CD4-positive, alpha-beta T cell treated with Interleukin-12 subunit alpha and Interleukin-12 subunit beta, for 1 hour (primary cell): ENCODE measurements at regions not wholly inside any gene's neighbourhood (a gene's known extent, or its start where the extent isn't known, plus 50 kb on each side); places are given as distances from the start of the nearest gene placed in this dataset.
"Not testable (repeated sequence)": the region's sequence is repeated elsewhere in the genome, so short reads cannot be mapped to it uniquely, and the experiment has no call there.

ENCODE experiments used
- DNase-seq: peaks from one replicate; pipeline ENCODE4 v3.0.0-alpha.2; 2020

DNA sequence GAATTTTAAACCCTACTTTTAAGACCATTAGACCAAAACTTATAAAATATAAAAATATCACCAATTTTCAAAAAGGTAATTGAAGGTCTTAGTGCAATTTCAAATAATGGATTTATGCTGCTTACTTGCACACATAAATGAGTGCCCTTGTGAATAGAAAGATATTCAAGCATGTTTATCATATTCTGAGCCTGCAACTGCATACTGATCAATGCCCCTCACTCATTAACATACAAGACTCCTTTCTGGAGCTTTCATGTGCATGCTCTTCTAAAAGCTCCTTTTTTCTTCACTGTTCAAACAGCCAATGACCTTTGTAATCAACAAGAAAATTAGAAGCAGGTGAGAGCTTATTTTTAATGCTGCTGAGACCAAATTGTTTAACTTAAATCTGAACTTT, 1139.3 kb downstream of the HACE1 start:
- no peak for DNase-seq

DNA sequence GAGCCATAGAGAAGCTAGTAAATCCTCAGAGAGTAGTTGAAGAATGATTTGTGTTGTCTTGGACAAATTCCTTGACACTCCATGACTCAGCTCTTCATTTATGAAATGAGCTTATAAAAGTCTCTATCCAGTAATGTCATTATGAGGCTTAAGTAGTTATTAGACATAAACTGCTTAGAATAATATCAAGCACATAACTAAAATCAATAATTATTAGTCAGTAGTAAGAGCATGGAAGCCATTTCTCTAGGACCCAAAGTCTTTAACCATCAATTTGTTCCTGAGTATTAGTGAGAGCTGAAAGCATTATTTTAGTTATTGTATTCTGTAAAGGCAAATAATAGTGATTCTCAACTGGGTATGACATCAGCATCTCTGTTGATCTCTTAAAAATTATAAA, 1140.2 kb downstream of the HACE1 start:
- DNase-seq = no peak

DNA sequence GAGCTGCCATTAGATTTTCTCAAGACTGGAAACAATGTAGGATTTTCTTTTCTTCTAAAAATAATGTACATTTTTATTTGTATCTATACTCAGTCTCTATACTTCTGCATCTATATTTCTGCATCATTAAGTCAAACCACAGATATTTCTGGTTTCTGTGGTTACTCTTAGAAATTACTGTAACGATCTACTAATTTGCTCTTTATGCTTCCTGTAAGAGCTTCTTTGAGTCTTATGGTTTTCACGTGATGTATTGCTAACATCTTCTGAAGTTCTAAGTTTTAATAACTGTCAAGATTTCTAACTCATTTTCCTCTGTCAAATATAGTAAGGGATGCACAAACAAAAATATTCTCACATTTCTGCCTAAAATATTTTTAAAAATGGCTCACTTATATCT, 1144.5 kb downstream of the HACE1 start:
- DNase-seq = no peak

DNA sequence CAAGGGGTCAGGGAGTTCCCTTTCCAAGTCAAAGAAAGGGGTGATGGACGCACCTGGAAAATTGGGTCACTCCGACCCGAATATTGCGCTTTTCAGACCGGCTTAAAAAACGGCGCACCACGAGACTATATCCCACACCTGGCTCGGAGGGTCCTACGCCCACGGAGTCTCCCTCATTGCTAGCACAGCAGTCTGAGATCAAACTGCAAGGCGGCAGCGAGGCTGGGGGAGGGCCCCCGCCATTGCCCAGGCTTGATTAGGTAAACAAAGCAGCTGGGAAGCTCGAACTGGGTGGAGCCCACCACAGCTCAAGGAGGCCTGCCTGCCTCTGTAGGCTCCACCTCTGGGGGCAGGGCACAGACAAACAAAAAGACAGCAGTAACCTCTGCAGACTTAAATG, 1150.5 kb downstream of the HACE1 start:
- not testable (repeated sequence) for DNase-seq

DNA sequence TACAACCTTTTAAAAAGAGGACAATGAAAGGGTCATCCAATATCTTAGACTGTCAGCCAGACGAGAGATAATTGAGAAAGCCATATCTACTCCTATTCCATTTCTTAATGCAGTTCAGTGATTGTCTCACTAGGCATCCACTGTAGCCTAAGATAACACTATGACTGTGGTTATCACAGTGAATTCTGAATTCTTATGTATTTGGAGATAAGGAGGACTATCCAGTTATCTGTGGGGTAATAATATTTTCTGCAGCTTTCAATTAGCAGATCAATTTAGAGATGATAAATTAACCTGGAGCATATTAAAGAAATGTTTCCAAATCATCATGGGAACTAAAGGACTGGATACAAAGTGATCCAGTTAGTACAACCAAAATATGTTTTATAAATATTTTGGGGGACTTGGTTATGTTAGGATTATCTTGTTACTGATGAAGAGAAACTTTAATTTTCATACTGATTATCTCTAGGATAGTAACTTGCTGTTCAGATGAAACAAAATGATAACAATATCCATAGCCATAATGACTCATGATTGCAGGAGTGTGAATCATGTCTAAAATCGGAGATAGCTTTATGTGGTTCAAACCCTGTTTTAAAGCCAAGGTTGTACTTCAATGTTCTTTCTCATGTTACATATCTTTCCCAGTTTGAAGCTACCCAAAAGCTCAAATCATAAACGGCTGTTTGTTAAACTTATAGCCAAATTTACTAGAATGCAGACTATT, 1152.0 kb downstream of the HACE1 start:
- no peak for DNase-seq

DNA sequence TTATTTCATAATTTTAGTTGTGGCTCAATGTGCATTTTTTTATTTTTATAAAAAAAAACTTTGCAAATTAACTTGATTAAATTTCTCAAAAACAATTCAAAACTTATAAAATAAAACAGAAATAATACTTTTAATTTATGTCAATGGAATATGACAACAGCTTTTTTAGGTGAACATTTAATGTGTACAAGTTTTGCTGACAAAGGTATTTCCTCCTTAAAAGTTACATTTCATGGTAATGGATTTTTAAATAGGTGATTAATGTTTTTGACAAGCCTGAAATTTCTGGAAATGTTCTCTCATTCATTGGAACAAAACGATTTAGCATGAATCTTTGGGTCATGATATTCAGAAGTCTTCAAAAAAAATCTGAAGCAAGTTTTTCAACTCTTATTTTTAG, 1160.0 kb downstream of the HACE1 start:
- no peak for DNase-seq

DNA sequence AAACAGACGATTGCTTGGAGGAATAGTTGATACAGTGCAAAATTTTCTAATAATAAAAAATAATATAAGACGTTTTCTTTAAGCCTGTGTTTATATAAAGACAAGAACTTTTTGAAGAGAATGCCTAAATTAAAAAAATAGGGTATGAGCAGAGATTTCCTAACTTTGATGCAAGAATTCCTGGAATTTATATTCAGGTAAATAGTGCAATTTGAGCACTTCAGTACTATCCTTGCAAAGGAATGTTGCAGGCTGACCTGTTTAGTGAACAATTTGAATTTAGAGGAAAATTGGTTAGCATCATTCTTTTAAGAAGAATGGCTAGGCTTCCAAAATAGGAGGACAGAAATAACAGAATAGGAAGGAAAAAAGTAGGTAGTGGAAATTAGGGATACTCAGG, 1172.3 kb downstream of the HACE1 start:
- DNase-seq = no peak

DNA sequence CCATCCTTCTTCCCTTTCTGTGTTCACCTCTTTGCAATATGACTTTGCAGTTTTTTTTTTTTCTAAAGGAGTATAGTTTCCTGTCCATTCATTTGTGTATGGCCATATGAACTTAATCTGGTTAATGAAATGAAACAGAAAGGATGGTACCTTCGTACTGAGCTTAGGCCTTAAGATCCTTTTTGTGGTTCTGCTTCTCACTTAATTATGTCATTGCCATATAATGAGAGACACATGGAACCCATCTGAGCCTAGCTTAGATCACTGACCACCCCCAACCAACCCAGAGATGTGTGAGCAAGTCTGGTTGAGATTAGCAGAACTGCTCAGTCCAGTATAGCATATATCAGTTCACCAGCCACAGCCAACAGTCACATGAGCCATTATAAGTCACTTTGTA, 1179.6 kb downstream of the HACE1 start:
- no peak for DNase-seq

DNA sequence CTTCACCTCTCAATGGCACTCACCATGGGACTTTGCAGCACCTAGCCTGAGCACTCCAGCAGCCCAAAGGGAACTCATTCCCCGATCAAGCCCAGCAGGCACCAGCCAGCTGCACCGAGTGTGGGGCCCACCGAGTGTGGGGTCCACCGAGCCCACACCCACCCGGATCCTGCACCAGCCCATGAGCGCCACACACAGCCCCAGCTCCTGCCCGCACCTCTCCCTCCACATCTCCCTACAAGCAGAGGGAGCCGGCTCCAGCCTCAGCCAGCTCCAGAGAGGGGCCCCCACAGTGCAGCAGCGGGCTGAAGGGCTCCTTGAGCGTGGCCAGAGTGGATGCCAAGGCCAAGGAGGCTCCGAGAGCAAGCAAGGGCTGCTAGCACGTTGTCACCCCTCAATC, 1182.4 kb downstream of the HACE1 start:
- no peak for DNase-seq

DNA sequence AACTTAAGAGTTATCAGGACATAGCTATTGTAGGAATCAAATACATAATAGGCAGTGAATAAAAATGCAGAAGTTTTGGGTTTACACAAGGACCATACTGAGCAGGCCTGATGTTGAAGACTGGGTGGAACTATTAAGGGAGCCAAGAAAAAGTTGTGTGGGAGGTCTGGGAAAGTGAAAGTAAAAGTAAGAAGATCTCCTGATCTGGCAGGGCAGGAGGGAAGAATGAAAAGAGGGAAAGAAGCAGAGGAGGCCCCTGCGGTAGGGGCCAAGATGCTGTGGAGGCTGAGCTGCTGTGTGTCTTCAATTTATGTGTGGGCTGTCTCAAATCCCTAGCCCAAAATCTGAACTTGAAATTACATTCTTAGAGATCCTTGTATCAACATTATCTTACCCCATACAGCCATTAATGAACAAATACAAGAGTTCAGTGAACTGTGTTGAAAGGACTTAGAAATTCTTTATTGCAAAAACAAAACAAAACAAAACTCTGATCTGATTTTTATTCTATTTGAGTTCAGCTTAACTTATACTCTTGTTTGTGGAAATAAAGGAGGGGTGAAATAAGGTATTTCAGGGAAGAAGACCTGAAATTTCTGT, 1183.8 kb downstream of the HACE1 start:
- no peak for DNase-seq

DNA sequence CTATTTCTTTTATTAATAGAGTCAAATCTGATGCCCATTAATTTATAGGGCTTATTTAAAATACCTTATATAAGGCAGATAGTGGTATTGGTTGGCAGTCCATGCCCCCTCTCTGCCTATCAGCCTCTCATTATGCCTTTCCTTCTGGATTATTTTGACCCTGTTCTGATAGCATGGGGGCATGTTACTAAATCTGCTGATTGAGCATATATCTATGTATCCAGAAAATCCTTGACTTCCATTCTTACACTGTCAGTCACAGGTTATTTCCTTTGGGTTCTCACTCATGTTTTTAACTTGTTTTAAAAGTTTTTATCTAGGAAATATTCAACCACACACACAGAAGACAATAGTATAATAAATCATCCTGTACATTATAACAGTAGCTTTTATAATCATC, 1184.9 kb downstream of the HACE1 start:
- DNase-seq = no peak

DNA sequence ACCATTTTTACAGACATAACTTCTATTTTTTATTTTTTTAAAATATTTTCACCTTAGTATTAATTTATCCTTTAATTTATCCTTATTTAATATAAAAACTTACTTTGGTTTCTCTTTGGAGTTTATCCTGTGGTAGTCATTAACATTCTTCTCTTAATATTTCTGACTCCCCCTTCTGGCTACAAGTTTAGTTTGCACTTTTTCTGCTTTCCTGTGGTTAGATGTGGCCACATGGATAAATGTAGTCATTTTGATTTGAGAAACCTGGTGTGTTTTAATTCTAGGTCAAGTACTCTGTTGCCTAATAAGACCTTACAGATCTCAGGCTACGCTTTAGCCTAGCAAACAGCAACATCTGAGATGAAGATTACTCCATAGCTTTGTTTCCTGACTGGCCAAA, 1187.5 kb downstream of the HACE1 start:
- no peak for DNase-seq

DNA sequence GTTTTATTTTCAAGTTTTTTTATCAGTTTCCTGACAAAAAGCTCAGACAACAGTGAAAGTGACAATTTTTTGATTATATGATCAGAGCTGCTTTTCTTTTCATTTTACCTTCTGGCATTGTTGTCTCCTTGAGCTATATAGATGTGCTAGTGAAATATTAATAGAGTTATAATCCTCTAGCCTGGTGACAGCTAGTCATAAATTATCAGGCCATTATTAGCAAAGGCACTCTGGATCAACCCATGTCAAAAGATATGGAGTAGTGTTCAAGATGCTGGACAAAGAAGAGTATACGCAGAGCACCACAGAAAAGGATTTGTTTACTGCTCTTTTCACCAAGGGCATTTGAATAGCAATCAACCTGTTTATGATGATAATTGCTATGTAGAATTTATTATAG, 1230.1 kb downstream of the HACE1 start:
- DNase-seq = no peak

DNA sequence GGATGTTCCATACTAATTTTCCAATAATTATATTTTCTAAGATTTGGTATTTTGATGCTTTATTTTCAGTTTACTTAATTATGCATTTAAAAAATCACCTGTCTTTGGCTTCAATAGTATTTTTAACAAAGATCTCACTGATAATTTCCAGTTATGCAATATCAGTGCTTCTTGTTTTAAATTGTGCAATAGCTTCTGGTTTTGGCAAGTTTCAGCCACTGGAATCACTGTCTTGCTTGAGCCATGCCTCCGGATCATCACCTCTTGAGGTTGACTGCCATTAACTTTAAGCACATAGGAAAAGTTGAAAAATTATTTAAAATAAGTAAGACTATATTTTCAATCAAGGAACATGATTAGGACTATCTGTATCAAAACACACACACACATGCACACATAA, 1242.1 kb downstream of the HACE1 start:
- DNase-seq = no peak

DNA sequence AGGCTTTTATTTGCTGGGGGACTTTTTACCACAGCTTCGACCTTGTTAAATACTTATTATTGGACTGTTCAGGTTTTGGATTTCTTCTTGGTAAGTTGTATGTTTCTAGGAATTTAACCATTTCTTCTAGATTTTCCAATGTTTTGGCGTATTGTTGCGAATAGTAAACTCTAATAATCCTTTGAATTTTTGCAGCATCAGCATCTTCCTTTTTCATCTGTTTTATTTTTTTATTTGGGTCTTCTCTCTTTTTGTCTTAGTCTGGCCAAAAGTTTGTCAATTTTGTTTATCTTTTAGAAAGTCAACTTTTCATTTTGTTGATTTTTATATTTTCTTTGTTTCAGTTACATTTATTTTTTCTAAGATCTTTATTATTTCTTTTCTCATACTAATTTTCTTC, 1272.0 kb downstream of the HACE1 start:
- DNase-seq = no peak

DNA sequence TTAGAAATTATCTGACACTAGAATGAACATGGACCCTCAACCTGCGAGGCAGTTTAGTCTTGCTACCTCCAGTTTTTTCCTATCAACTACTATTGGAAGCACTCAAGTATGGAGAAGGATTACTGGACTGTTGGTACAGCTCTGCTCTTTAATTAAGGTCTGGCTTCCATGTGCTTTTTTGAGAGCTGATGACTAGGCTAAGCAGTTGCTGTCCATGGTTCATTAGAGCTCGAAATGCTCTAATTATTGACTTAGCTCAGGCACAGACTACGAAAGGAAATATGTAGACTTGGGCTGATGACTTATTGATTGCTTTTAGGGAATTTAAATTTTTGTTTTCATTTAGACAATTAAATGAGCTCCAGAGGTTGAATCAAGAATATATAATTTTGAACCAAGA, 1281.6 kb downstream of the HACE1 start:
- no peak for DNase-seq

DNA sequence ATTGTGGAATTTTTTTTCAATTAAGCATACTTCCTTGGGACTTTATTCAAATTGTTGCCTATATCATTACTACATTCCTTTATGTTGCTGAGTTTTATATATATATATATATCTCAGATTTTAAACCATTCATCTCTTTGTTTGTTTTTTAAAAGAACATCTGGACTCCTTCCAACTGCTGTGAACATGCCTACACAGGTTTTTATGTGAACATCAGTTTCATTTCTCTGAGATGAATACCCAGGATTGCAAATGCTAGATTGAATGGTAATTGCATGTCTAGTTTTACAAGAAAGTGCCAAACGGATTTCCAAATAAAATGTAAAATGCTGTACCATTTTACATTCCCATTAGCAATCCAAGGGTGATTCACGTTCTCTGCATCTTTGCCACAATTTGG, 1289.3 kb downstream of the HACE1 start:
- DNase-seq = no peak

DNA sequence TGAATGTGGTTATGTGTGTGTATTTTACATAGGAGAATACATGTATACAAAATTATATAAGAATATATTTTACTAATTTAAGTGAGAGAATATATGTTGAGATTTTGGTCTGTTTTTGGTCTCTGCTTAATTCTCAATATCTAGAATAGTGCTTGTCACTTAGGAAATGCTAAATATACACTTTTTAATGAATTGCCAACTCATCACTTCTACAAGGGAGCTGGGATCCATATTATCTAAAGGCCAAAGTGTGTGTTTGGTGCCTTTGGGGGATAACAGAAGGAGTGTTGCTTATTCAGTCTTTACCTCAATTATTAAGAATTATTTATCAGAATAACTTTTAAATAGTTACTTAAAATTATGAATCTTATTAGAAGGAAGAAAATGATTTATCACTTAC, 1304.8 kb downstream of the HACE1 start:
- no peak for DNase-seq

DNA sequence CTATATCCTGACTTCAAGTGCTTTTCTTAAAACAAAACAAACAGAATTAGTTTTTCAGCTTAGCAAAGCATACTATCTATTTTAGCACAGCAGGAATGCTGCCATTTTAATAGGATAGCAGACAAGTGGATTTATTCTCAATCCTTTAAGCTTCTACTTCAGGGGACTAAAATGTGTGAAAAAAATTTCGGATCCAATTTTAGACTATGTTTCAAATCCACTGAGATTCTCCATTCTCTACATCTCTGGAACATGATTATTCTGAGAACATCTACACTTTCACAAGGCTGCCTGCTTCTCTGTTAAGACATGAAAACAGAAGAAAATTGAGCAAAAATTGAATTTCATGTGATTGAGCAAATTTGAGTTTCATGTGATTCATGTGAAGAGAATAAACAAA, 1321.3 kb downstream of the HACE1 start:
- DNase-seq = no peak

DNA sequence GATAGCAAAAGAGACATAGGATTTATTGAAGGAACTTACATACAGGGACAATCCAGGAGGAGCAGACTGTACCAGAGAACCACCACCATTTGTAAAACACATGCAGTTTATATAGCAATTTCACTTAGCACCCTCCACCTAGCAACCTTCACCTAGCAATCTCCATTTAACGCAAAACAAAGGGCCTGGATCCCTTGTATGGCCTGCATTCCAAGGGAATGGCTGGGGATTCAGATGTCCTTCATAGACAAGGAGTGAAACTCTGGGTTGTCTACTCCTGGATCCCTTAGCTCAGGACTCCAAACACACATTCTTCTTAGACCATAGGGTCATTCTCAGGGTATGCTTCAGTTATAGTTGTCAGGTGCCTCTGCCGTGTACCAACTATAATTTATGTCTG, 1324.9 kb downstream of the HACE1 start:
- no peak for DNase-seq

DNA sequence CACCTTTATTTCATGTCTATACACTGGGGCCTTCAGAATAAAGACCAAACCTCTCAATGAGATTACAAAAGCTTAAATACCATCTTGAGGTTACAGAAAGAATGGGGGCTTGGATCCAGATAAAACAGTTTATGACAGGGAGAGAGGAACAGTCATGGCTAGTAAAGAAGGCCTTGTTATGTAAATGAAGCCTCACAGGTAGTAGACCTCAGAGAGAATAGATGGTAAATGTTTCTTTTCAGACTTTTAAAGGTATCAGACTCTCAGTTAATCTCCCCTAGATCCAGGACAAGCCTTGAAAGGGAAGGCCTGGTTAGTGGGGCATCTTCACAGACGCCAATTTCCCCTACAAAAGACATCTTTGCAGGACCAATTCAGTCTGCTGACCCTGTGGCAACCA, 1325.6 kb downstream of the HACE1 start:
- DNase-seq = no peak

DNA sequence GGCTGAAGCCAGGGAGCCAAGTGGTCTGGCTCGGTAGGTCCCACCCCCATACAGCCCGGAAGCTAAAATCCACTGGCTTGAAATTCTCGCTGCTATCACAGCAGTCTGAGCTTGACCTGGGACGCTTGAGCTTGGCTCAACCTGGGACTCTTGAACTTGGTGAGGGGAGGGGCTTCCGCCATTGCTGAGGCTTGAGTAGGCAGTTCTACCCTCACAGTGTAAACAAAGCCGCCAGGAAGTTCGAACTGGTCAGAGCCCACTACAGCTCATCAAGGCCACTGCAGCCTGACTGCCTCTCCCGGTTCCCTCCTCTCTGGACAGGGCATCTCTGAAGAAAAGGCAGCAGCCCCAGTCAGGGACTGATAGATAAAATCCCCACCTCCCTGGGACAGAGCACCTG, 1337.7 kb downstream of the HACE1 start:
- no peak for DNase-seq

DNA sequence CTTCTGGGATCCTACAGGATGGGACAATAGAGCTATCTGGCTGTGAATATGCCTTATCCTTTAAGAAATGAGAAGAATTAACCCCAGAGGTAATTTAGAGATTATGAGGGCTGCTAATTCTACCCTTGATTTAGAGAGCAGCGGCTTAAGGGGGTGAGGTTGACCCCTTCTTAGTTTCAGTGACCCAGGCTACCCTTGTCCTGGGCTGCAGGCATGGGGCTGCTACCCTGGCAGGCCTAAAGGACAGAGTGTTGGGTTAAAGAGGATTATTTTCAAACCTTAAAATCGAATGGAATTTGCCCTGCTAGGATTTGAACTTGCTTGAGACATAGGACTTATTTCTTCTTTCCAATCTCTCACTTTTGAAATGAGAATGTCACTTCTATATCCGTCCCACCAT, 1343.4 kb downstream of the HACE1 start:
- DNase-seq = no peak

DNA sequence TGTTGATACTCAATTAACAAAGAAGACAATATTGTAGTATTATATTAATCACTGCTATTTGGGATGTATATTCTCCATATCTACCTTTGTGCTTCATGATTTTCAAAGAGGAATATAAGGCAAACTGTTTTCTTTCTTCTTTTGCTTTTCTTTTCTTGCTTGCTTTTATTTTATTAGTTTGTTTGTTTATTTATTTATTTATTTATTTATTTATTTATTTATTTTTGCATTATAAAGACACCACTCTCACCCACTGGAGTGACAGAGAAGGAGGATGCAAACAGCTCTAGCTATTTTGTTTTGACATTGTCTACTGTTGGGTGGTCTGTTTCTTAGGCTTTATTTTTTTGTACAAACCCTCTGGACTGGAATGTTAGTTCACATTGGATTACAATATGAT, 1352.7 kb downstream of the HACE1 start:
- DNase-seq = no peak

DNA sequence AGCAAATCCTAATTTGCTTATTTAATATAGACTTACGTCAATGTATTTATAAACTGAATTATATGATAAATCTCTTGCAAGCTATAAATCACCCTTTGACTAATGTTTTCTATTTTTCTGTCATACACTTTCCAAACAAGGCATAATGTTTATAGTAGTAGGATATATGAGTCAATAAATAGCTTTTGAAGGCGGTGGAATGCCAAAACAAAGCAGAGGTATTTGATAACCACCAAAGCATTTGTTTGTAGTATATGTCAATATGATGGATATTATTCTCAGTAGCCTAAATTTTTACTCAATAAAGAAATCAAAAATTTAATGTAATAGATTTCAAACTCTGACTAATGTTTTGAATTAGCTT, 1354.6 kb downstream of the HACE1 start:
- no peak for DNase-seq
